HCT116 (cell line): ENCODE measurements at regions not wholly inside any gene's neighbourhood (a gene's known extent, or its start where the extent isn't known, plus 50 kb on each side); places are given as distances from the start of the nearest gene placed in this dataset.

Source experiments
- ATAC-seq: fragments of 200-7000 bp; cut with Tn5 transposase; 2 replicates; pipeline ENCODE4 v1.9.1; 2020; ENCODE audit warnings: mild to moderate bottlenecking, moderate library complexity
- BruUV-seq: library from RNA; stranded (reverse); fragments of 400-500 nt; replicated peaks from 2 replicates; lab custom pipeline; 2021; lab: Mats Ljungman, UMichigan
- CTCF ChIA-PET: fragments of 300-600 bp; sonication (Branson Sonifier 250); formaldehyde crosslinking; loops from one replicate; lab custom pipeline; 2021; ENCODE audit warnings: antibody characterized with exemption; lab: Charles Lee
- POLR2A ChIA-PET: fragments of 300-600, 350-600 bp; sonication (Branson Sonifier 250); formaldehyde crosslinking; loops from one replicate; lab custom pipeline; 2021; ENCODE audit warnings: antibody characterized with exemption; lab: Charles Lee
- RAD21 ChIA-PET, 2 experiments: fragments of 300-600 bp; sonication (Branson Sonifier 250); formaldehyde crosslinking; loops; one replicate each; lab custom pipeline; 2023; ENCODE audit warnings: low total read pairs in 2 of 2; ENCODE audit not compliant: uncharacterized antibody in 2 of 2, unreplicated experiment in 2 of 2, low non-redundant PET in 1 of 2; lab: Charles Lee
- DNase-seq: peaks from one replicate; pipeline ENCODE4 v3.0.0-alpha.2; 2010; ENCODE audit warnings: low read depth, low spot score
- H2AFZ ChIP-seq: fragments of 200-600 bp; shearing (Covaris generic), sonication (generic); 2 replicates; pipeline ENCODE4 v1.6.1; 2017; ENCODE audit warnings: low read depth, mixed run types, mixed read lengths, antibody characterized with exemption, low read length; ENCODE audit not compliant: poor library complexity, severe bottlenecking
- H3K27ac ChIP-seq: 2 replicates; pipeline ENCODE4 v1.5.1; 2012; ENCODE audit warnings: low read depth, low read length
- H3K27me3 ChIP-seq: fragments of 200-600 bp; sonication (generic); 2 replicates; pipeline ENCODE4 v1.6.1; 2016; ENCODE audit warnings: mixed run types, low read length, mixed read lengths; ENCODE audit not compliant: insufficient read depth
- H3K36me3 ChIP-seq, 2 experiments: fragments of 200-500 bp in 1 of 2; fragments of 200-600 bp in 1 of 2; sonication (Bioruptor generic) in 1 of 2; sonication (generic) in 1 of 2; 2 replicates each; pipeline versions ENCODE4 v1.5.1 to v1.6.1; 2014 to 2016; ENCODE audit warnings: low read length in 2 of 2, inconsistent platforms in 1 of 2, mixed read lengths in 1 of 2, mixed run types in 1 of 2; ENCODE audit not compliant: insufficient read depth in 2 of 2, control insufficient read depth in 1 of 2
- H3K4me1 ChIP-seq, 2 experiments: fragments of 200-600 bp in 1 of 2; sonication (generic) in 1 of 2; 2 replicates each; pipeline versions ENCODE4 v1.5.1 to v1.6.1; 2012 to 2017; ENCODE audit warnings: low read length in 2 of 2, inconsistent platforms in 1 of 2, mild to moderate bottlenecking in 1 of 2, mixed read lengths in 1 of 2, mixed run types in 1 of 2, moderate library complexity in 1 of 2; ENCODE audit not compliant: insufficient read depth in 2 of 2, control insufficient read depth in 1 of 2
- H3K4me2 ChIP-seq: fragments of 200-600 bp; sonication (generic); 2 replicates; pipeline ENCODE4 v1.6.1; 2017; ENCODE audit warnings: mixed run types, low read length, mixed read lengths
- H3K4me3 ChIP-seq, 2 experiments: fragments of 200-600 bp in 1 of 2; sonication (generic) in 1 of 2; replicated peaks in 1 of 2; 2 replicates each; pipeline ENCODE4 v1.5.1; 2011 to 2016; ENCODE audit warnings: low read length in 2 of 2, control low read depth in 1 of 2, low read depth in 1 of 2, mild to moderate bottlenecking in 1 of 2, mixed read lengths in 1 of 2, mixed run types in 1 of 2
- H3K79me2 ChIP-seq: fragments of 200-600 bp; sonication (generic); 2 replicates; pipeline ENCODE4 v1.6.1; 2017; ENCODE audit warnings: mild to moderate bottlenecking, mixed run types, low read length, moderate library complexity, mixed read lengths; ENCODE audit not compliant: insufficient read depth
- H3K9ac ChIP-seq: fragments of 200-600 bp; sonication (generic); 2 replicates; pipeline ENCODE4 v1.6.1; 2016; ENCODE audit warnings: low read length, mixed read lengths
- H3K9me2 ChIP-seq: fragments of 200-600 bp; sonication (generic), shearing (Covaris generic); 2 replicates; pipeline ENCODE4 v1.6.1; 2017; ENCODE audit warnings: mixed run types, mild to moderate bottlenecking, moderate library complexity; ENCODE audit not compliant: insufficient read depth
- H3K9me3 ChIP-seq, 2 experiments: fragments of 200-500 bp in 1 of 2; fragments of 200-600 bp in 1 of 2; sonication (Bioruptor generic) in 1 of 2; sonication (generic) in 1 of 2; 2 replicates each; pipeline ENCODE4 v1.6.1; 2014 to 2017; ENCODE audit warnings: low read length in 2 of 2, mixed read lengths in 2 of 2, inconsistent platforms in 1 of 2, low read depth in 1 of 2, mild to moderate bottlenecking in 1 of 2, mixed run types in 1 of 2, moderate library complexity in 1 of 2; ENCODE audit not compliant: control insufficient read depth in 1 of 2, insufficient read depth in 1 of 2
- H4K20me1 ChIP-seq: fragments of 200-600 bp; sonication (generic), shearing (Covaris generic); 2 replicates; pipeline ENCODE4 v1.6.1; 2017; ENCODE audit warnings: mixed run types, mild to moderate bottlenecking, moderate library complexity; ENCODE audit not compliant: insufficient read depth
- CEBPB ChIP-seq: IDR thresholded peaks from 2 replicates; pipeline ENCODE4 v1.6.1; 2012; ENCODE audit warnings: low read depth
- CTCF ChIP-seq, 3 experiments: fragments of 200-600 bp in 1 of 3; sonication (generic) in 1 of 3; IDR thresholded peaks in 2 of 3; conservative IDR thresholded peaks in 1 of 3; 2 replicates each; pipeline ENCODE4 v1.5.1; 2012 to 2017; ENCODE audit warnings: low read depth in 2 of 3, low read length in 2 of 3, antibody characterized with exemption in 1 of 3, borderline replicate concordance in 1 of 3, control low read depth in 1 of 3, mild to moderate bottlenecking in 1 of 3, mixed read lengths in 1 of 3, mixed run types in 1 of 3, moderate library complexity in 1 of 3; ENCODE audit not compliant: insufficient read depth in 1 of 3
- ELF1 ChIP-seq: IDR thresholded peaks from 2 replicates; pipeline ENCODE4 v1.6.1; 2012; ENCODE audit warnings: low read depth, borderline replicate concordance
- EZH2phosphoT487 ChIP-seq: fragments of 200-600 bp; IDR thresholded peaks from 2 replicates; pipeline ENCODE4 v1.6.1; 2018; ENCODE audit warnings: antibody characterized with exemption, borderline replicate concordance
- FOSL1 ChIP-seq: IDR thresholded peaks from 2 replicates; pipeline ENCODE4 v1.6.1; 2012; ENCODE audit warnings: low read depth
- JUND ChIP-seq: IDR thresholded peaks from 2 replicates; pipeline ENCODE4 v1.6.1; 2012
- MAX ChIP-seq: IDR thresholded peaks from 2 replicates; pipeline ENCODE4 v1.6.1; 2012
- POLR2AphosphoS5 ChIP-seq: IDR thresholded peaks from 2 replicates; pipeline ENCODE4 v1.6.1; 2011; ENCODE audit warnings: mild to moderate bottlenecking, low read depth, low read length, moderate library complexity
- RAD21 ChIP-seq: IDR thresholded peaks from 2 replicates; pipeline ENCODE4 v1.6.1; 2012; ENCODE audit warnings: low read depth, mild to moderate bottlenecking
- REST ChIP-seq: IDR thresholded peaks from 2 replicates; pipeline ENCODE4 v1.6.1; 2012; ENCODE audit warnings: low read depth
- SIN3A ChIP-seq: IDR thresholded peaks from 2 replicates; pipeline ENCODE4 v1.6.1; 2012; ENCODE audit warnings: low read depth
- SP1 ChIP-seq: IDR thresholded peaks from 2 replicates; pipeline ENCODE4 v1.6.1; 2012; ENCODE audit warnings: low read depth
- YY1 ChIP-seq: IDR thresholded peaks from 2 replicates; pipeline ENCODE4 v1.6.1; 2011; ENCODE audit warnings: low read length, low read depth, moderate library complexity, mild to moderate bottlenecking; ENCODE audit not compliant: insufficient replicate concordance; ENCODE audit errors: extremely low read depth
- ZBTB33 ChIP-seq: IDR thresholded peaks from 2 replicates; pipeline ENCODE4 v1.6.1; 2011; ENCODE audit warnings: mild to moderate bottlenecking, low read length, moderate library complexity; ENCODE audit not compliant: insufficient replicate concordance; ENCODE audit errors: extremely low read depth
- ZNF274 ChIP-seq: fragments of 200-500 bp; sonication (Bioruptor generic); IDR thresholded peaks from 2 replicates; pipeline ENCODE4 v1.6.1; 2014; ENCODE audit warnings: mild to moderate bottlenecking, low read depth, low read length, inconsistent platforms
- intact Hi-C: fragments of 100-400 bp; cut with micrococcal nuclease; formaldehyde crosslinking; loops from 2 replicates; pipeline ENCODE4 v1.10.0; 2022

GRCh38 chr20:54389596-54390280 lies 85.7 kb upstream of the DOK5 start:
- BruUV-seq: no TSS peak
- intact Hi-C loops: no loop called here
- POLR2A ChIA-PET: no interaction called here
- ATAC-seq (no peak), DNase-seq (no peak)
- Histone ChIP-seq H3K9me3 (no peaks in the 10 kb centered on the region), H3K27me3 (peaks cover 22% of the 10 kb centered on the region; the same call in 1 of the 2 replicates), H3K4me2 (no peak overlapping the region), H3K9me2 (no peaks in the 10 kb centered on the region), H3K27ac (no peak overlapping the region), H3K36me3 (no peaks in the 10 kb centered on the region), H3K9ac (no peak overlapping the region), H3K4me3 (no peak overlapping the region), H4K20me1 (no peaks in the 10 kb centered on the region), H3K79me2 (no peaks in the 10 kb centered on the region), H2AFZ (no peak overlapping the region), H3K4me1 (no peaks in the 10 kb centered on the region)
- RAD21 ChIA-PET: no interaction called here
- TF ChIP-seq JUND (no peak), REST (no peak), CEBPB (no peak), SP1 (no peak), MAX (no peak), ZBTB33 (no peak), ELF1 (no peak), ZNF274 (no peak), SIN3A (no peak), EZH2phosphoT487 (no peak), YY1 (no peak), CTCF (IDR thresholded peaks at IDR 0.05 in 2 of 3, conservative IDR thresholded peaks at IDR 0.05 in 1 of 3; ENCODE audit: borderline replicate concordance in 1 of 3, insufficient read depth in 1 of 3, low read depth in 2 of 3, low read length in 2 of 3) (no peak), FOSL1 (no peak), POLR2AphosphoS5 (no peak), RAD21 (no peak)
- CTCF ChIA-PET: no interaction called here
